ENCODE measurements at regions not wholly inside any gene's neighbourhood (a gene's known extent, or its start where the extent isn't known, plus 50 kb on each side); places are given as distances from the start of the nearest gene placed in this dataset.

GRCh38 chr2:134785659-134786430 is 52.6 kb upstream of the ACMSD start:
- no peaks in the 10 kb centered on the region for H3K27me3 ChIP-seq (ENCODE audit: control insufficient read depth in 4 of 4, insufficient read depth in 4 of 4, low read length in 3 of 4)
- no peak overlapping the region for H3K27ac ChIP-seq (ENCODE audit: low read depth in 1 of 2, low read length in 2 of 2)
- no peak overlapping the region for H3K9ac ChIP-seq (ENCODE audit: low read depth in 1 of 2, low read length in 2 of 2)
- no peak for DNase-seq (ENCODE audit: low spot score)
- H3K9me3 ChIP-seq (ENCODE audit: control insufficient read depth in 4 of 4, low read length in 3 of 4): no peaks in the 10 kb centered on the region
- no peak overlapping the region for H3K4me3 ChIP-seq (ENCODE audit: low read depth in 1 of 3, low read length in 3 of 3)
- no peaks in the 10 kb centered on the region for H3K36me3 ChIP-seq (ENCODE audit: control insufficient read depth in 4 of 4, insufficient read depth in 3 of 4, low read depth in 1 of 4, low read length in 3 of 4)
- 76% methylated on average over 8 of the region's 8 CpGs for WGBS
- no peak for TF ChIP-seq SP1 (IDR thresholded peaks at IDR 0.05)
- TF ChIP-seq HNF4G (IDR thresholded peaks at IDR 0.05): no peak
- TF ChIP-seq TAF1 (conservative IDR thresholded peaks at IDR 0.05): no peak
- no peak for TF ChIP-seq GABPA (IDR thresholded peaks at IDR 0.05 in 1 of 2, conservative IDR thresholded peaks at IDR 0.05 in 1 of 2)
- TF ChIP-seq ATF3 (IDR thresholded peaks at IDR 0.05): no peak
- TF ChIP-seq RXRA (IDR thresholded peaks at IDR 0.05): no peak
- TF ChIP-seq FOXA2 (IDR thresholded peaks at IDR 0.05): no peak
- no peak for TF ChIP-seq EGR1 (IDR thresholded peaks at IDR 0.05; ENCODE audit: low read depth in 2 of 2)
- no peak for TF ChIP-seq YY1 (IDR thresholded peaks at IDR 0.05)
- no peak for TF ChIP-seq HNF4A (conservative IDR thresholded peaks at IDR 0.05)
- TF ChIP-seq REST (IDR thresholded peaks at IDR 0.05): no peak
- no peak for TF ChIP-seq MAX (IDR thresholded peaks at IDR 0.05)
- TF ChIP-seq NR2F2 (IDR thresholded peaks at IDR 0.05): no peak
- no peak for TF ChIP-seq JUND (IDR thresholded peaks at IDR 0.05)
- TF ChIP-seq FOXA1 (IDR thresholded peaks at IDR 0.05): no peak
- no peak for TF ChIP-seq ZBTB33 (IDR thresholded peaks at IDR 0.05)
- no peak for TF ChIP-seq RAD21 (IDR thresholded peaks at IDR 0.05)
- no peak for TF ChIP-seq CTCF (IDR thresholded peaks at IDR 0.05; ENCODE audit: low read depth, low read length, missing input control)
- peaks cover 0 to 9% (median 3%) of the 10 kb centered on the region in 4 donors for H3K4me1 ChIP-seq (ENCODE audit: control insufficient read depth in 4 of 4, insufficient read depth in 4 of 4, low read length in 3 of 4)
